ENCODE measurements at regions not wholly inside any gene's neighbourhood (a gene's known extent, or its start where the extent isn't known, plus 50 kb on each side); places are given as distances from the start of the nearest gene placed in this dataset.

- TF ChIP-seq ZNF629 (CRISPR knock-in tag; conservative IDR thresholded peaks at IDR 0.05) (no peak), SNAPC4 (CRISPR knock-in tag; IDR thresholded peaks at IDR 0.05) (no peak), EP300 (IDR thresholded peaks at IDR 0.05; ENCODE audit: low read depth in 2 of 2, low read length in 2 of 2) (no peak), EP300 (CRISPR knock-in tag; IDR thresholded peaks at IDR 0.05; ENCODE audit: borderline replicate concordance) (no peak), CTCF (CRISPR knock-in tag; IDR thresholded peaks at IDR 0.05) (no peak), FOXP1 (IDR thresholded peaks at IDR 0.05) (no peak), FOXP1 (CRISPR knock-in tag; IDR thresholded peaks at IDR 0.05) (no peak), ZNF737 (CRISPR knock-in tag; IDR thresholded peaks at IDR 0.05; ENCODE audit: borderline replicate concordance) (no peak)
Measured at GRCh38 chr6:100998111-100998510, 117.0 kb upstream of the ASCC3 start.
